Lower leg skin (tissue), 3 donors: ENCODE measurements at regions not wholly inside any gene's neighbourhood (a gene's known extent, or its start where the extent isn't known, plus 50 kb on each side); places are given as distances from the start of the nearest gene placed in this dataset.

Experiments
- POLR2A ChIP-seq, 2 donors: fragments of 450-650 bp; IDR thresholded peaks; one replicate each; pipeline ENCODE4 v1.6.1; 2016 to 2017; ENCODE audit warnings: antibody characterized with exemption in 2 of 2, mild to moderate bottlenecking in 1 of 2, moderate library complexity in 1 of 2
- TF ChIP-seq, protein P1 (sequence below), 3 donors: fragments of 450-650 bp; IDR thresholded peaks; one replicate each; pipeline ENCODE4 v1.5.1; 2016; ENCODE audit warnings: antibody characterized with exemption in 3 of 3, mild to moderate bottlenecking in 3 of 3, moderate library complexity in 2 of 3

DNA sequence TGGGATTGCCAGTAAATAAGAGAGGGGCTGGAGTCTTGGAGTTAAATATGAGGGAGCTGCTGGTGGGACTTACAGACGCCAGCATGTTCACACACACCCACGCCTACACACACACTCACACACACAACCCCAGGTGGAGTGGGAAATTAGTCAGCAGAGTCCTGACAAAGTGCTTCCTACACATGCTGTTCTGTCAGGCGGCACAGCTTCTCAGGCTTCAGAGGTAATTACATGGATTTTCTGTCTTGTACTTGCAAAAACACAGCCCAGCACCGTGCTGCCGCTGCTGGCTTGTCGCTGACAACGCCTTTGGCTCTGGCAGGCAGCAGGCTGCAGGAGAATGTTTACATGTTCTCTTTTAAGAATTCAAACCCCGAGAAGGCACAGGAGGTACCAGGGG is 1186.3 kb upstream of the CELF4 start:
- TF ChIP-seq, protein P1, sequence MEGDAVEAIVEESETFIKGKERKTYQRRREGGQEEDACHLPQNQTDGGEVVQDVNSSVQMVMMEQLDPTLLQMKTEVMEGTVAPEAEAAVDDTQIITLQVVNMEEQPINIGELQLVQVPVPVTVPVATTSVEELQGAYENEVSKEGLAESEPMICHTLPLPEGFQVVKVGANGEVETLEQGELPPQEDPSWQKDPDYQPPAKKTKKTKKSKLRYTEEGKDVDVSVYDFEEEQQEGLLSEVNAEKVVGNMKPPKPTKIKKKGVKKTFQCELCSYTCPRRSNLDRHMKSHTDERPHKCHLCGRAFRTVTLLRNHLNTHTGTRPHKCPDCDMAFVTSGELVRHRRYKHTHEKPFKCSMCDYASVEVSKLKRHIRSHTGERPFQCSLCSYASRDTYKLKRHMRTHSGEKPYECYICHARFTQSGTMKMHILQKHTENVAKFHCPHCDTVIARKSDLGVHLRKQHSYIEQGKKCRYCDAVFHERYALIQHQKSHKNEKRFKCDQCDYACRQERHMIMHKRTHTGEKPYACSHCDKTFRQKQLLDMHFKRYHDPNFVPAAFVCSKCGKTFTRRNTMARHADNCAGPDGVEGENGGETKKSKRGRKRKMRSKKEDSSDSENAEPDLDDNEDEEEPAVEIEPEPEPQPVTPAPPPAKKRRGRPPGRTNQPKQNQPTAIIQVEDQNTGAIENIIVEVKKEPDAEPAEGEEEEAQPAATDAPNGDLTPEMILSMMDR (IDR thresholded peaks at IDR 0.05) = no peak
- no peak for TF ChIP-seq POLR2A (IDR thresholded peaks at IDR 0.05)
